IMR-90 (cell line): ENCODE measurements at regions not wholly inside any gene's neighbourhood (a gene's known extent, or its start where the extent isn't known, plus 50 kb on each side); places are given as distances from the start of the nearest gene placed in this dataset.

Experiments
- BHLHE40 ChIP-seq: fragments of 150-350 bp; IDR thresholded peaks from 2 replicates; pipeline ENCODE4 v1.6.1; 2016; ENCODE audit warnings: mild to moderate bottlenecking, low read depth, low read length
- CEBPB ChIP-seq: IDR thresholded peaks from 2 replicates; pipeline ENCODE4 v1.6.1; 2012; ENCODE audit warnings: low read depth, low read length, improper control_type of control experiment
- FOS ChIP-seq: fragments of 150-350 bp; IDR thresholded peaks from 2 replicates; pipeline ENCODE4 v1.6.1; 2016; ENCODE audit warnings: low read depth, low read length
- MAZ ChIP-seq: IDR thresholded peaks from 2 replicates; pipeline ENCODE4 v1.6.1; 2012; ENCODE audit warnings: low read depth, mild to moderate bottlenecking, low read length, improper control_type of control experiment, moderate library complexity, borderline replicate concordance
- NFE2L2 ChIP-seq: fragments of 150-350 bp; IDR thresholded peaks from 2 replicates; pipeline ENCODE4 v1.6.1; 2016; ENCODE audit warnings: low read depth, mild to moderate bottlenecking, low read length
- POLR2A ChIP-seq: IDR thresholded peaks from 2 replicates; pipeline ENCODE4 v1.6.1; 2012; ENCODE audit warnings: mild to moderate bottlenecking, low read depth, low read length
- RAD21 ChIP-seq: IDR thresholded peaks from 2 replicates; pipeline ENCODE4 v1.6.1; 2012; ENCODE audit warnings: low read length, improper control_type of control experiment
- RFX5 ChIP-seq: IDR thresholded peaks from 2 replicates; pipeline ENCODE4 v1.8.0; 2012; ENCODE audit warnings: low read depth, mild to moderate bottlenecking, low read length, moderate library complexity
- SMC3 ChIP-seq: fragments of 150-350 bp; IDR thresholded peaks from 2 replicates; pipeline ENCODE4 v1.6.1; 2016; ENCODE audit warnings: low read depth, mild to moderate bottlenecking, antibody characterized with exemption, low read length, moderate library complexity
- TF ChIP-seq, protein P1 (sequence below): conservative IDR thresholded peaks from 2 replicates; pipeline ENCODE4 v1.5.1; 2012; ENCODE audit warnings: mild to moderate bottlenecking, low read depth, low read length, improper control_type of control experiment
- TF ChIP-seq, protein P2 (sequence below): fragments of 150-350 bp; IDR thresholded peaks from 2 replicates; pipeline ENCODE4 v1.6.1; 2016; ENCODE audit warnings: low read depth, mild to moderate bottlenecking, low read length, moderate library complexity, borderline replicate concordance

DNA sequence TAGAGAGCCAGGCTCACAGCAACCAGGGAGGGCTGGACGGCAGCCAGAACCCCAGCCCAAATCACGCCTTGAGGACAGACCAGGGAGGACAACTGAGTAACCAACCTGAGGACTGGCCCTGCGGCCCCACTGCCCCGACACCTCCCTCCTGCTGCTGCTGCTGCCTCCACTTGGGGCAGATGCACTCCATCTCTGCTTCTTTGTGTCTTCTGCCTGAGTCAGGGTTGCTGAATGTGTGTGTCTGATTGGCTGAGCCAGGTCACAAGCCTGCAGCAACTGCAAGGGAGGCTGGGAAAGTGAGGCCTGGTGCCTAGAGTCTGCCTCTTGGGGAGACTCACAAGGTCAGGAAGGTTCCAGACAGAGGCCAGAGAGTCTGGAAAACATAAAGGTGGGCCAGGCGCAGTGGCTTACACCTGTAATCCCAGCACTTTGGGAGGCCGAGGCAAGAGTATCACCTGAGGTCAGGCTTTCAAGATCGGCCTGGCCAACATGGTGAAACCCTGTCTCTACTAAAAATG is 83.4 kb downstream of the ZFP36L2 start:
- TF ChIP-seq SMC3 = no peak
- TF ChIP-seq, protein P1, sequence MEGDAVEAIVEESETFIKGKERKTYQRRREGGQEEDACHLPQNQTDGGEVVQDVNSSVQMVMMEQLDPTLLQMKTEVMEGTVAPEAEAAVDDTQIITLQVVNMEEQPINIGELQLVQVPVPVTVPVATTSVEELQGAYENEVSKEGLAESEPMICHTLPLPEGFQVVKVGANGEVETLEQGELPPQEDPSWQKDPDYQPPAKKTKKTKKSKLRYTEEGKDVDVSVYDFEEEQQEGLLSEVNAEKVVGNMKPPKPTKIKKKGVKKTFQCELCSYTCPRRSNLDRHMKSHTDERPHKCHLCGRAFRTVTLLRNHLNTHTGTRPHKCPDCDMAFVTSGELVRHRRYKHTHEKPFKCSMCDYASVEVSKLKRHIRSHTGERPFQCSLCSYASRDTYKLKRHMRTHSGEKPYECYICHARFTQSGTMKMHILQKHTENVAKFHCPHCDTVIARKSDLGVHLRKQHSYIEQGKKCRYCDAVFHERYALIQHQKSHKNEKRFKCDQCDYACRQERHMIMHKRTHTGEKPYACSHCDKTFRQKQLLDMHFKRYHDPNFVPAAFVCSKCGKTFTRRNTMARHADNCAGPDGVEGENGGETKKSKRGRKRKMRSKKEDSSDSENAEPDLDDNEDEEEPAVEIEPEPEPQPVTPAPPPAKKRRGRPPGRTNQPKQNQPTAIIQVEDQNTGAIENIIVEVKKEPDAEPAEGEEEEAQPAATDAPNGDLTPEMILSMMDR = no peak
- no peak for TF ChIP-seq FOS
- TF ChIP-seq POLR2A = no peak
- TF ChIP-seq, protein P2, sequence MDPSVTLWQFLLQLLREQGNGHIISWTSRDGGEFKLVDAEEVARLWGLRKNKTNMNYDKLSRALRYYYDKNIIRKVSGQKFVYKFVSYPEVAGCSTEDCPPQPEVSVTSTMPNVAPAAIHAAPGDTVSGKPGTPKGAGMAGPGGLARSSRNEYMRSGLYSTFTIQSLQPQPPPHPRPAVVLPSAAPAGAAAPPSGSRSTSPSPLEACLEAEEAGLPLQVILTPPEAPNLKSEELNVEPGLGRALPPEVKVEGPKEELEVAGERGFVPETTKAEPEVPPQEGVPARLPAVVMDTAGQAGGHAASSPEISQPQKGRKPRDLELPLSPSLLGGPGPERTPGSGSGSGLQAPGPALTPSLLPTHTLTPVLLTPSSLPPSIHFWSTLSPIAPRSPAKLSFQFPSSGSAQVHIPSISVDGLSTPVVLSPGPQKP = no peak
- TF ChIP-seq NFE2L2 = no peak
- TF ChIP-seq RFX5 = no peak
- peak; percentile 17; the same call in 1 of the 2 replicates for TF ChIP-seq RAD21
- TF ChIP-seq BHLHE40 = no peak
- TF ChIP-seq CEBPB = no peak
- TF ChIP-seq MAZ = no peak
